Neutrophil (primary cell): ENCODE measurements at regions not wholly inside any gene's neighbourhood (a gene's known extent, or its start where the extent isn't known, plus 50 kb on each side); places are given as distances from the start of the nearest gene placed in this dataset.

Experiments
- H3K27ac ChIP-seq: fragments of 200-600 bp; sonication (generic); 2 replicates; pipeline ENCODE4 v1.5.1; 2016; ENCODE audit warnings: mild to moderate bottlenecking, moderate library complexity
- H3K27me3 ChIP-seq: fragments of 200-600 bp; sonication (generic); 2 replicates; pipeline ENCODE4 v1.6.0; 2016; ENCODE audit warnings: mild to moderate bottlenecking
- H3K36me3 ChIP-seq: fragments of 200-600 bp; sonication (generic); 2 replicates; pipeline ENCODE4 v1.5.1; 2017
- H3K4me1 ChIP-seq, 2 experiments: fragments of 200-600 bp in 1 of 2; sonication (generic) in 1 of 2; 1 replicate in 1 of 2; 2 replicates in 1 of 2; pipeline versions ENCODE4 v1.5.1 to v1.6.1; 2013 to 2016; ENCODE audit warnings: low read depth in 1 of 2, low read length in 1 of 2, mild to moderate bottlenecking in 1 of 2, moderate library complexity in 1 of 2; ENCODE audit not compliant: control insufficient read depth in 1 of 2, insufficient read depth in 1 of 2
- H3K4me3 ChIP-seq, 2 experiments: fragments of 200-600 bp in 1 of 2; sonication (generic) in 1 of 2; 1 replicate in 1 of 2; 2 replicates in 1 of 2; pipeline ENCODE4 v1.5.1; 2013 to 2016; ENCODE audit warnings: low read depth in 1 of 2, low read length in 1 of 2, mild to moderate bottlenecking in 1 of 2, moderate library complexity in 1 of 2
- H3K9me3 ChIP-seq: fragments of 200-600 bp; sonication (generic); 2 replicates; pipeline ENCODE4 v1.5.1; 2016
- CTCF ChIP-seq: fragments of 200-600 bp; sonication (generic); IDR thresholded peaks from 2 replicates; pipeline ENCODE4 v1.5.1; 2016; ENCODE audit warnings: antibody characterized with exemption

GRCh38 chr3:25967385-25967784 lies 177.5 kb downstream of the OXSM start:
- TF ChIP-seq CTCF: no peak
- Histone ChIP-seq H3K4me1 (no peaks in the 10 kb centered on the region), H3K9me3 (no peaks in the 10 kb centered on the region), H3K36me3 (no peaks in the 10 kb centered on the region), H3K27me3 (no peaks in the 10 kb centered on the region), H3K4me3 (no peak overlapping the region), H3K27ac (no peak overlapping the region)

GRCh38 chr3:25971736-25972135 lies 181.8 kb downstream of the OXSM start:
- H3K9me3 ChIP-seq: no peaks in the 10 kb centered on the region
- no peak overlapping the region for H3K4me3 ChIP-seq
- no peak for TF ChIP-seq CTCF
- H3K27me3 ChIP-seq: no peaks in the 10 kb centered on the region
- H3K4me1 ChIP-seq: no peaks in the 10 kb centered on the region
- no peak overlapping the region for H3K27ac ChIP-seq
- no peaks in the 10 kb centered on the region for H3K36me3 ChIP-seq

GRCh38 chr3:25973122-25973521 lies 183.2 kb downstream of the OXSM start:
- Histone ChIP-seq H3K4me3 (no peak overlapping the region), H3K4me1 (no peaks in the 10 kb centered on the region), H3K27me3 (no peaks in the 10 kb centered on the region), H3K27ac (no peak overlapping the region), H3K9me3 (no peaks in the 10 kb centered on the region), H3K36me3 (no peaks in the 10 kb centered on the region)
- TF ChIP-seq CTCF: no peak

- no peak for TF ChIP-seq CTCF
- no peak overlapping the region for H3K4me3 ChIP-seq
- H3K9me3 ChIP-seq: no peaks in the 10 kb centered on the region
- H3K4me1 ChIP-seq: no peaks in the 10 kb centered on the region
- no peaks in the 10 kb centered on the region for H3K27me3 ChIP-seq
- H3K36me3 ChIP-seq: no peaks in the 10 kb centered on the region
- no peak overlapping the region for H3K27ac ChIP-seq
Measured at GRCh38 chr3:25982756-25983155, 192.9 kb downstream of the OXSM start.

- H3K36me3 ChIP-seq: no peaks in the 10 kb centered on the region
- no peaks in the 10 kb centered on the region for H3K4me1 ChIP-seq
- H3K27me3 ChIP-seq: no peaks in the 10 kb centered on the region
- TF ChIP-seq CTCF: no peak
- H3K27ac ChIP-seq: no peak overlapping the region
- H3K9me3 ChIP-seq: no peaks in the 10 kb centered on the region
- no peak overlapping the region for H3K4me3 ChIP-seq
Measured at GRCh38 chr3:25985621-25986020, 195.7 kb downstream of the OXSM start.

- Histone ChIP-seq H3K27me3 (no peaks in the 10 kb centered on the region), H3K27ac (no peak overlapping the region), H3K4me1 (no peaks in the 10 kb centered on the region), H3K4me3 (no peak overlapping the region), H3K9me3 (peaks cover 3% of the 10 kb centered on the region), H3K36me3 (no peaks in the 10 kb centered on the region)
- no peak for TF ChIP-seq CTCF
Measured at GRCh38 chr3:25992606-25993005, 202.7 kb downstream of the OXSM start.
